ENCODE measurements at regions not wholly inside any gene's neighbourhood (a gene's known extent, or its start where the extent isn't known, plus 50 kb on each side); places are given as distances from the start of the nearest gene placed in this dataset.

DNA sequence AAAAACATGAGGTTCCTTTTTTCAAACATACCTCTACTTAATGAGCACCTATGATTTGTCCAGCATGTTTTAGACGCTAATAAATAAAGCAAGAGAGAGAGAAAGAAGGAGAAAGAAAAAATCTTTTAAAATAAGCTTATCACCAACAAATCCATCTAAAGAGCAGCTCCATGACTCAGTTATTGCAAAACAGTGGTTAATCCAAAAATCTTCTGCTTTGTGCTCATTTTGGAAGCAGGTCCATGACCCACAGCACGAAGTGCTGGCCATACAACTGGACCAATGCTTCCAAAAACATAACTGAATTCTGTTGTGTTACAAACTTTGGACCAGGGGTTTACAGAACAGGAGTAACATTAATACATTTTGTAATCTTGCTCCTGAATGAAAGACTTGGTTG is 696.6 kb downstream of the KCNA4 start:
- TF ChIP-seq CEBPB (IDR thresholded peaks at IDR 0.05): no peak
- no peak for TF ChIP-seq RAD21 (IDR thresholded peaks at IDR 0.05; ENCODE audit: low read depth)
- no peak for TF ChIP-seq TEAD4 (IDR thresholded peaks at IDR 0.05)
- TF ChIP-seq YY1 (IDR thresholded peaks at IDR 0.05; ENCODE audit: low read depth): no peak
- TF ChIP-seq EP300 (IDR thresholded peaks at IDR 0.05; ENCODE audit: borderline replicate concordance): no peak
- no peak for TF ChIP-seq MAX (IDR thresholded peaks at IDR 0.05)
- TF ChIP-seq NFIC (IDR thresholded peaks at IDR 0.05): no peak
- TF ChIP-seq ZBTB7A (IDR thresholded peaks at IDR 0.05; ENCODE audit: low read depth): no peak
- no peak for TF ChIP-seq TCF12 (IDR thresholded peaks at IDR 0.05; ENCODE audit: low read depth)
- TF ChIP-seq FOXM1 (IDR thresholded peaks at IDR 0.05; ENCODE audit: borderline replicate concordance, low read depth): no peak
- no peak for TF ChIP-seq CREB1 (IDR thresholded peaks at IDR 0.05; ENCODE audit: low read depth)
- TF ChIP-seq TAF1 (IDR thresholded peaks at IDR 0.05; ENCODE audit: low read depth): no peak
- TF ChIP-seq, protein P1, sequence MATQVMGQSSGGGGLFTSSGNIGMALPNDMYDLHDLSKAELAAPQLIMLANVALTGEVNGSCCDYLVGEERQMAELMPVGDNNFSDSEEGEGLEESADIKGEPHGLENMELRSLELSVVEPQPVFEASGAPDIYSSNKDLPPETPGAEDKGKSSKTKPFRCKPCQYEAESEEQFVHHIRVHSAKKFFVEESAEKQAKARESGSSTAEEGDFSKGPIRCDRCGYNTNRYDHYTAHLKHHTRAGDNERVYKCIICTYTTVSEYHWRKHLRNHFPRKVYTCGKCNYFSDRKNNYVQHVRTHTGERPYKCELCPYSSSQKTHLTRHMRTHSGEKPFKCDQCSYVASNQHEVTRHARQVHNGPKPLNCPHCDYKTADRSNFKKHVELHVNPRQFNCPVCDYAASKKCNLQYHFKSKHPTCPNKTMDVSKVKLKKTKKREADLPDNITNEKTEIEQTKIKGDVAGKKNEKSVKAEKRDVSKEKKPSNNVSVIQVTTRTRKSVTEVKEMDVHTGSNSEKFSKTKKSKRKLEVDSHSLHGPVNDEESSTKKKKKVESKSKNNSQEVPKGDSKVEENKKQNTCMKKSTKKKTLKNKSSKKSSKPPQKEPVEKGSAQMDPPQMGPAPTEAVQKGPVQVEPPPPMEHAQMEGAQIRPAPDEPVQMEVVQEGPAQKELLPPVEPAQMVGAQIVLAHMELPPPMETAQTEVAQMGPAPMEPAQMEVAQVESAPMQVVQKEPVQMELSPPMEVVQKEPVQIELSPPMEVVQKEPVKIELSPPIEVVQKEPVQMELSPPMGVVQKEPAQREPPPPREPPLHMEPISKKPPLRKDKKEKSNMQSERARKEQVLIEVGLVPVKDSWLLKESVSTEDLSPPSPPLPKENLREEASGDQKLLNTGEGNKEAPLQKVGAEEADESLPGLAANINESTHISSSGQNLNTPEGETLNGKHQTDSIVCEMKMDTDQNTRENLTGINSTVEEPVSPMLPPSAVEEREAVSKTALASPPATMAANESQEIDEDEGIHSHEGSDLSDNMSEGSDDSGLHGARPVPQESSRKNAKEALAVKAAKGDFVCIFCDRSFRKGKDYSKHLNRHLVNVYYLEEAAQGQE (IDR thresholded peaks at IDR 0.05; ENCODE audit: low read depth): no peak
- no peak for TF ChIP-seq EGR1 (IDR thresholded peaks at IDR 0.05)

Data from Ishikawa (cell line).